ENCODE measurements at regions not wholly inside any gene's neighbourhood (a gene's known extent, or its start where the extent isn't known, plus 50 kb on each side); places are given as distances from the start of the nearest gene placed in this dataset.

- no peaks in the 10 kb centered on the region for H3K4me1 ChIP-seq (ENCODE audit: control insufficient read depth in 1 of 2, insufficient read depth in 2 of 2, low read length in 2 of 2)
- ChIA-PET POLR2A (no interaction called here), RAD21 (ENCODE audit: low non-redundant PET in 1 of 2, low total read pairs in 2 of 2, uncharacterized antibody in 2 of 2, unreplicated experiment in 2 of 2) (no interaction called here)
Observed at GRCh38 chr1:194469282-194469681, 1282.9 kb upstream of the B3GALT2 start.

GRCh38 chr1:194466706-194467105 lies 1280.3 kb upstream of the B3GALT2 start:
- no peak; the same call in 1 of the 2 replicates for ATAC-seq

More at GRCh38 chr1:194469282-194469681, 1282.9 kb upstream of the B3GALT2 start:
- no TSS peak for BruUV-seq (replicated peaks)
- no peak for DNase-seq (ENCODE audit: low read depth, low spot score)
- Histone ChIP-seq H3K9me2 (ENCODE audit: insufficient read depth) (no peaks in the 10 kb centered on the region), H3K27ac (ENCODE audit: low read depth, low read length) (no peak overlapping the region), H4K20me1 (ENCODE audit: insufficient read depth) (no peaks in the 10 kb centered on the region), H3K27me3 (ENCODE audit: insufficient read depth, low read length) (no peaks in the 10 kb centered on the region), H3K9me3 (ENCODE audit: control insufficient read depth in 1 of 2, insufficient read depth in 1 of 2, low read depth in 1 of 2, low read length in 2 of 2) (no peaks in the 10 kb centered on the region), H2AFZ (ENCODE audit: low read depth, low read length, poor library complexity, severe bottlenecking) (no peak overlapping the region), H3K36me3 (ENCODE audit: control insufficient read depth in 1 of 2, insufficient read depth in 2 of 2, low read length in 2 of 2) (no peaks in the 10 kb centered on the region), H3K4me2 (ENCODE audit: low read length) (no peak overlapping the region), H3K79me2 (ENCODE audit: insufficient read depth, low read length) (no peaks in the 10 kb centered on the region), H3K4me3 (replicated peaks in 1 of 2; ENCODE audit: low read depth in 1 of 2, low read length in 2 of 2) (no peak overlapping the region), H3K9ac (ENCODE audit: low read length) (no peak overlapping the region)
- CTCF ChIA-PET: no interaction called here
- no peak for TF ChIP-seq POLR2A (IDR thresholded peaks at IDR 0.05; ENCODE audit: borderline replicate concordance, extremely low read depth, insufficient read depth, insufficient read length)
- TF ChIP-seq EZH2phosphoT487 (IDR thresholded peaks at IDR 0.05; ENCODE audit: borderline replicate concordance): no peak
- TF ChIP-seq, protein P1, sequence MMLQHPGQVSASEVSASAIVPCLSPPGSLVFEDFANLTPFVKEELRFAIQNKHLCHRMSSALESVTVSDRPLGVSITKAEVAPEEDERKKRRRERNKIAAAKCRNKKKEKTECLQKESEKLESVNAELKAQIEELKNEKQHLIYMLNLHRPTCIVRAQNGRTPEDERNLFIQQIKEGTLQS (IDR thresholded peaks at IDR 0.05): no peak
- TF ChIP-seq FOSL1 (IDR thresholded peaks at IDR 0.05; ENCODE audit: low read depth): no peak
- TF ChIP-seq EZH2 (IDR thresholded peaks at IDR 0.05): no peak
- no peak for TF ChIP-seq RAD21 (IDR thresholded peaks at IDR 0.05; ENCODE audit: low read depth)
- ATAC-seq: no peak
- intact Hi-C loops (cut with micrococcal nuclease): no loop called here

More at GRCh38 chr1:194466706-194467105, 1280.3 kb upstream of the B3GALT2 start:
- RAD21 ChIA-PET (ENCODE audit: low non-redundant PET in 1 of 2, low total read pairs in 2 of 2, uncharacterized antibody in 2 of 2, unreplicated experiment in 2 of 2): no interaction called here
- TF ChIP-seq EGR1 (IDR thresholded peaks at IDR 0.05; ENCODE audit: low read depth): no peak
- peak in 2 of 3 experiments; percentile 22 to 37; a peak in 3 of 6 replicates for TF ChIP-seq CTCF (IDR thresholded peaks at IDR 0.05 in 2 of 3, conservative IDR thresholded peaks at IDR 0.05 in 1 of 3; ENCODE audit: borderline replicate concordance in 1 of 3, insufficient read depth in 1 of 3, low read depth in 2 of 3, low read length in 2 of 3)
- no peak for TF ChIP-seq EZH2phosphoT487 (IDR thresholded peaks at IDR 0.05; ENCODE audit: borderline replicate concordance)
- TF ChIP-seq POLR2AphosphoS5 (IDR thresholded peaks at IDR 0.05; ENCODE audit: low read depth, low read length): no peak
- peak; percentile 26; the same call in 1 of the 2 replicates for TF ChIP-seq RAD21 (IDR thresholded peaks at IDR 0.05; ENCODE audit: low read depth)
- no peak for TF ChIP-seq ZFX (IDR thresholded peaks at IDR 0.05)
- Histone ChIP-seq H3K9me3 (ENCODE audit: control insufficient read depth in 1 of 2, insufficient read depth in 1 of 2, low read depth in 1 of 2, low read length in 2 of 2) (no peaks in the 10 kb centered on the region), H3K27ac (ENCODE audit: low read depth, low read length) (no peak overlapping the region), H3K79me2 (ENCODE audit: insufficient read depth, low read length) (no peaks in the 10 kb centered on the region), H3K9ac (ENCODE audit: low read length) (no peak overlapping the region), H3K4me3 (replicated peaks in 1 of 2; ENCODE audit: low read depth in 1 of 2, low read length in 2 of 2) (no peak overlapping the region), H3K9me2 (ENCODE audit: insufficient read depth) (no peaks in the 10 kb centered on the region), H4K20me1 (ENCODE audit: insufficient read depth) (no peaks in the 10 kb centered on the region), H3K4me2 (ENCODE audit: low read length) (no peak overlapping the region), H2AFZ (ENCODE audit: low read depth, low read length, poor library complexity, severe bottlenecking) (no peak overlapping the region), H3K4me1 (ENCODE audit: control insufficient read depth in 1 of 2, insufficient read depth in 2 of 2, low read length in 2 of 2) (no peaks in the 10 kb centered on the region), H3K36me3 (ENCODE audit: control insufficient read depth in 1 of 2, insufficient read depth in 2 of 2, low read length in 2 of 2) (no peaks in the 10 kb centered on the region), H3K27me3 (ENCODE audit: insufficient read depth, low read length) (no peaks in the 10 kb centered on the region)
- POLR2A ChIA-PET: no interaction called here
- CTCF ChIA-PET: no interaction called here
- DNase-seq (ENCODE audit: low read depth, low spot score): no peak
- intact Hi-C loops (cut with micrococcal nuclease): no loop called here
- no TSS peak for BruUV-seq (replicated peaks)

All from HCT116 (cell line).